ENCODE measurements at regions not wholly inside any gene's neighbourhood (a gene's known extent, or its start where the extent isn't known, plus 50 kb on each side); places are given as distances from the start of the nearest gene placed in this dataset.

DNA sequence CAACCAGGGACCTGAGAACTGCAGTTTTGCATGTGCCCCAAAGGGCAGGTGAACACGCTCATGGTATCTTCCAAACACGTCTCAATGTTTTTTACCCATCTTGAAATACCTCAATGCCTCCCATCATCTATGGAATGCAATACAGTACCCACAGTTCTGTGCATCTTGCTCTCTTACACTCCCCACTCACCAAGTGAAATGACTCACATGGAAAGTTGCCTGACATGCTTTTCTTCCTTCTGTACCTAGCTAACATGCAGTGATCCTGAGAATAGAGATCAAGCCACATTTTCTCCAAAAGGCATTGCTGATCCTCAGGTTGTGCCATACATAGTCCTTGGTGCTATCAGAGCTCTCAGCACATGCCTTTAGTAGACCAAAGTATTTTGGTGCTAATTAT lies 373.9 kb downstream of the GPD2 start:
- TF ChIP-seq TEAD4 (IDR thresholded peaks at IDR 0.05) (no peak), NFIC (IDR thresholded peaks at IDR 0.05) (no peak), EGR1 (IDR thresholded peaks at IDR 0.05) (no peak), ZBTB7A (IDR thresholded peaks at IDR 0.05; ENCODE audit: low read depth) (no peak), EP300 (IDR thresholded peaks at IDR 0.05; ENCODE audit: borderline replicate concordance) (no peak), CREB1 (IDR thresholded peaks at IDR 0.05; ENCODE audit: low read depth) (no peak), YY1 (IDR thresholded peaks at IDR 0.05; ENCODE audit: low read depth) (no peak), TCF12 (IDR thresholded peaks at IDR 0.05; ENCODE audit: low read depth) (no peak), FOXM1 (IDR thresholded peaks at IDR 0.05; ENCODE audit: borderline replicate concordance, low read depth) (no peak), CEBPB (IDR thresholded peaks at IDR 0.05) (no peak), RAD21 (IDR thresholded peaks at IDR 0.05; ENCODE audit: low read depth) (no peak), TAF1 (IDR thresholded peaks at IDR 0.05; ENCODE audit: low read depth) (no peak)
- TF ChIP-seq, protein P1, sequence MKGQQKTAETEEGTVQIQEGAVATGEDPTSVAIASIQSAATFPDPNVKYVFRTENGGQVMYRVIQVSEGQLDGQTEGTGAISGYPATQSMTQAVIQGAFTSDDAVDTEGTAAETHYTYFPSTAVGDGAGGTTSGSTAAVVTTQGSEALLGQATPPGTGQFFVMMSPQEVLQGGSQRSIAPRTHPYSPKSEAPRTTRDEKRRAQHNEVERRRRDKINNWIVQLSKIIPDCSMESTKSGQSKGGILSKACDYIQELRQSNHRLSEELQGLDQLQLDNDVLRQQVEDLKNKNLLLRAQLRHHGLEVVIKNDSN (IDR thresholded peaks at IDR 0.05), result no peak
- TF ChIP-seq, protein P2, sequence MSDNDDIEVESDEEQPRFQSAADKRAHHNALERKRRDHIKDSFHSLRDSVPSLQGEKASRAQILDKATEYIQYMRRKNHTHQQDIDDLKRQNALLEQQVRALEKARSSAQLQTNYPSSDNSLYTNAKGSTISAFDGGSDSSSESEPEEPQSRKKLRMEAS (IDR thresholded peaks at IDR 0.05), result no peak
- TF ChIP-seq, protein P3, sequence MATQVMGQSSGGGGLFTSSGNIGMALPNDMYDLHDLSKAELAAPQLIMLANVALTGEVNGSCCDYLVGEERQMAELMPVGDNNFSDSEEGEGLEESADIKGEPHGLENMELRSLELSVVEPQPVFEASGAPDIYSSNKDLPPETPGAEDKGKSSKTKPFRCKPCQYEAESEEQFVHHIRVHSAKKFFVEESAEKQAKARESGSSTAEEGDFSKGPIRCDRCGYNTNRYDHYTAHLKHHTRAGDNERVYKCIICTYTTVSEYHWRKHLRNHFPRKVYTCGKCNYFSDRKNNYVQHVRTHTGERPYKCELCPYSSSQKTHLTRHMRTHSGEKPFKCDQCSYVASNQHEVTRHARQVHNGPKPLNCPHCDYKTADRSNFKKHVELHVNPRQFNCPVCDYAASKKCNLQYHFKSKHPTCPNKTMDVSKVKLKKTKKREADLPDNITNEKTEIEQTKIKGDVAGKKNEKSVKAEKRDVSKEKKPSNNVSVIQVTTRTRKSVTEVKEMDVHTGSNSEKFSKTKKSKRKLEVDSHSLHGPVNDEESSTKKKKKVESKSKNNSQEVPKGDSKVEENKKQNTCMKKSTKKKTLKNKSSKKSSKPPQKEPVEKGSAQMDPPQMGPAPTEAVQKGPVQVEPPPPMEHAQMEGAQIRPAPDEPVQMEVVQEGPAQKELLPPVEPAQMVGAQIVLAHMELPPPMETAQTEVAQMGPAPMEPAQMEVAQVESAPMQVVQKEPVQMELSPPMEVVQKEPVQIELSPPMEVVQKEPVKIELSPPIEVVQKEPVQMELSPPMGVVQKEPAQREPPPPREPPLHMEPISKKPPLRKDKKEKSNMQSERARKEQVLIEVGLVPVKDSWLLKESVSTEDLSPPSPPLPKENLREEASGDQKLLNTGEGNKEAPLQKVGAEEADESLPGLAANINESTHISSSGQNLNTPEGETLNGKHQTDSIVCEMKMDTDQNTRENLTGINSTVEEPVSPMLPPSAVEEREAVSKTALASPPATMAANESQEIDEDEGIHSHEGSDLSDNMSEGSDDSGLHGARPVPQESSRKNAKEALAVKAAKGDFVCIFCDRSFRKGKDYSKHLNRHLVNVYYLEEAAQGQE (IDR thresholded peaks at IDR 0.05; ENCODE audit: low read depth), result no peak

DNA sequence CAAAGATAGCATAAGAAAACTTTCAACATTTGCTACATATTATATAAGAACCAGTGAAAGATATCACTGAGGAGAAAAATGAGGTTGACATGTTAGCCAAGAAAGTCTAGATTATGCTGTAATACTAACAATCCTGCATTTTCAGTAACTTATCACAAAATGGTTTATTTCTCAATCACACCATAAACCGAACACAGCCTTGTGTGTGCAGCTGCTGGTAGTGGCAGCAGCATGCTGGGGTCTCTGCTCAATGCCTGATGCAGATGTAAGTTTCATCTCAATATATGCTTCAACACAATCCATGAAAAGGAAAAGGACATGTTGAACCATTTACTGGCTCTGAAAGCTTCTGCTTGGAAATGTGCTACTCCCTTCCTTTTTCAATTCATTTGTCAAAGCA lies 376.3 kb downstream of the GPD2 start:
- TF ChIP-seq YY1 (IDR thresholded peaks at IDR 0.05; ENCODE audit: low read depth), result no peak
- TF ChIP-seq, protein P3 (IDR thresholded peaks at IDR 0.05; ENCODE audit: low read depth), result no peak
- TF ChIP-seq EGR1 (IDR thresholded peaks at IDR 0.05), result no peak
- TF ChIP-seq TAF1 (IDR thresholded peaks at IDR 0.05; ENCODE audit: low read depth), result no peak
- TF ChIP-seq TEAD4 (IDR thresholded peaks at IDR 0.05), result no peak
- no peak for TF ChIP-seq EP300 (IDR thresholded peaks at IDR 0.05; ENCODE audit: borderline replicate concordance)
- no peak for TF ChIP-seq CEBPB (IDR thresholded peaks at IDR 0.05)
- TF ChIP-seq TCF12 (IDR thresholded peaks at IDR 0.05; ENCODE audit: low read depth), result no peak
- no peak for TF ChIP-seq RAD21 (IDR thresholded peaks at IDR 0.05; ENCODE audit: low read depth)
- TF ChIP-seq, protein P1 (IDR thresholded peaks at IDR 0.05), result no peak
- no peak for TF ChIP-seq ZBTB7A (IDR thresholded peaks at IDR 0.05; ENCODE audit: low read depth)
- no peak for TF ChIP-seq NFIC (IDR thresholded peaks at IDR 0.05)
- no peak for TF ChIP-seq FOXM1 (IDR thresholded peaks at IDR 0.05; ENCODE audit: borderline replicate concordance, low read depth)
- no peak for TF ChIP-seq CREB1 (IDR thresholded peaks at IDR 0.05; ENCODE audit: low read depth)
- TF ChIP-seq, protein P2 (IDR thresholded peaks at IDR 0.05), result no peak

DNA sequence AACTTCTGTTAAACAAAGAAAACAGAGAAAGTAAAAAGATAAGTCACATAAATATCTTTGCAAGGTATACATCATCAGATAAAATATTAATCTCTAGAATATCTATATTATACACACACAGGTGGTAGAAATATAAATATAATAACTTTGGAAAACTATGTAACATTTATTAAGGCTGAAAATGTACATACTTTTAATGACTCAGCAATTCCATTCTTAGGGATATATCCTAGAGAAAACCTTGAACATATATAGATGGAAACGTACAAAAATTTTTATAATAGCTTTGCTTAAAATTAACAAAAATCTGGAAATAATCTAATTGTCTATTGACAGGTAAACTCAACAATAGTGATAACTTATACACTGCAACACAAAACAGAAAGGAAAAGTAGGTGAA lies 381.3 kb downstream of the GPD2 start:
- no peak for TF ChIP-seq TEAD4 (IDR thresholded peaks at IDR 0.05)
- TF ChIP-seq, protein P1 (IDR thresholded peaks at IDR 0.05), result no peak
- TF ChIP-seq RAD21 (IDR thresholded peaks at IDR 0.05; ENCODE audit: low read depth), result no peak
- no peak for TF ChIP-seq EP300 (IDR thresholded peaks at IDR 0.05; ENCODE audit: borderline replicate concordance)
- no peak for TF ChIP-seq ZBTB7A (IDR thresholded peaks at IDR 0.05; ENCODE audit: low read depth)
- no peak for TF ChIP-seq TAF1 (IDR thresholded peaks at IDR 0.05; ENCODE audit: low read depth)
- TF ChIP-seq YY1 (IDR thresholded peaks at IDR 0.05; ENCODE audit: low read depth), result no peak
- no peak for TF ChIP-seq FOXM1 (IDR thresholded peaks at IDR 0.05; ENCODE audit: borderline replicate concordance, low read depth)
- no peak for TF ChIP-seq EGR1 (IDR thresholded peaks at IDR 0.05)
- TF ChIP-seq CEBPB (IDR thresholded peaks at IDR 0.05), result no peak
- no peak for TF ChIP-seq TCF12 (IDR thresholded peaks at IDR 0.05; ENCODE audit: low read depth)
- TF ChIP-seq, protein P3 (IDR thresholded peaks at IDR 0.05; ENCODE audit: low read depth), result no peak
- TF ChIP-seq CREB1 (IDR thresholded peaks at IDR 0.05; ENCODE audit: low read depth), result no peak
- TF ChIP-seq, protein P2 (IDR thresholded peaks at IDR 0.05), result no peak
- TF ChIP-seq NFIC (IDR thresholded peaks at IDR 0.05), result no peak
